MG63 (cell line): ENCODE measurements at regions not wholly inside any gene's neighbourhood (a gene's known extent, or its start where the extent isn't known, plus 50 kb on each side); places are given as distances from the start of the nearest gene placed in this dataset.

ENCODE experiments used
- DNase-seq: peaks from one replicate; pipeline ENCODE4 v3.0.0-alpha.2; 2020
- H3K27me3 ChIP-seq: fragments of 250-450 bp; sonication (Bioruptor Pico); 2 replicates; pipeline ENCODE4 v1.5.1; 2020; ENCODE audit warnings: mild to moderate bottlenecking, moderate library complexity
- H3K36me3 ChIP-seq: fragments of 250-450 bp; sonication (Bioruptor Pico); 2 replicates; pipeline ENCODE4 v1.5.1; 2020; ENCODE audit warnings: mild to moderate bottlenecking, moderate library complexity
- H3K4me3 ChIP-seq: fragments of 250-450 bp; sonication (Bioruptor Pico); 2 replicates; pipeline ENCODE4 v1.5.1; 2020; ENCODE audit warnings: mild to moderate bottlenecking, moderate library complexity
- H3K9me3 ChIP-seq: fragments of 250-450 bp; sonication (Bioruptor Pico); 2 replicates; pipeline ENCODE4 v1.5.1; 2020; ENCODE audit warnings: mild to moderate bottlenecking, moderate library complexity

- Histone ChIP-seq H3K4me3 (no peak overlapping the region), H3K27me3 (no peaks in the 10 kb centered on the region), H3K36me3 (no peaks in the 10 kb centered on the region; the same call in 1 of the 2 replicates), H3K9me3 (no peaks in the 10 kb centered on the region)
- DNase-seq, result no peak
Observed at GRCh38 chr3:146325170-146325569, 74.3 kb upstream of the PLSCR4 start.

DNA sequence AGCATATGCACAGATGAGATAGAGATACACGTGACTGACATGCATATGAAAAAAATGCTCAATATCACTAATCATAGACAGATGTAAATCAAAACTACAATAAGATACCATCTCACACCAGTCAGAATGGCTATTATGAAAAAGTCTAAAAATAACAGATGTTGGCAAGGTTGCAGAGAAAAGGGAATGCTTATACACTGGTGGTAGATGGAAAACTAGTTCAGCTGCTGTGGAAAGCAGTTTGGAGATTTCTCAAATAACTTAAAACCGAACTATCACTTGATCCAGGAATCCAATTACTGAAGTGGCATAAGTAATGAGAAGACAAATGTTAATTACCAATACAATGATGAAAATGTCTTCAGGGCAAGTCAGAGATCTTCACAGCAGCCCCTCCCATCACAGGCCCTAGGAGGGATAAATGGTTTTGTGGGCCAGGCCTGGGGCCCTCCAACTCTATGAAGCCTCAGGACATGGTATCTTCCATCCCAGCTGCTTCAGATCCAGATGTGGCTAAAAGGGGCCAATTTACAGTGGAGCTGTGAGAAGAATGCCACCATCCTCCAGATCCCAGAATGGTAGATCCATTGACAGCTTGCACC, 71.4 kb upstream of the PLSCR4 start:
- H3K27me3 ChIP-seq, result no peaks in the 10 kb centered on the region
- no peaks in the 10 kb centered on the region for H3K9me3 ChIP-seq
- H3K36me3 ChIP-seq, result no peaks in the 10 kb centered on the region; the same call in 1 of the 2 replicates
- no peak overlapping the region for H3K4me3 ChIP-seq
- DNase-seq, result no peak

GRCh38 chr3:146314871-146315270, 64.0 kb upstream of the PLSCR4 start:
- no peaks in the 10 kb centered on the region for H3K27me3 ChIP-seq
- no peak for DNase-seq
- H3K9me3 ChIP-seq, result peaks cover 10% of the 10 kb centered on the region
- H3K4me3 ChIP-seq, result no peak overlapping the region
- H3K36me3 ChIP-seq, result peaks cover 5% of the 10 kb centered on the region; the same call in 1 of the 2 replicates

- peaks cover 5% of the 10 kb centered on the region; the same call in 1 of the 2 replicates for H3K36me3 ChIP-seq
- DNase-seq, result peak; percentile 83
- H3K27me3 ChIP-seq, result no peaks in the 10 kb centered on the region
- no peak overlapping the region for H3K4me3 ChIP-seq
- H3K9me3 ChIP-seq, result peaks cover 10% of the 10 kb centered on the region
Observed at GRCh38 chr3:146313746-146314111, 62.8 kb upstream of the PLSCR4 start.

DNA sequence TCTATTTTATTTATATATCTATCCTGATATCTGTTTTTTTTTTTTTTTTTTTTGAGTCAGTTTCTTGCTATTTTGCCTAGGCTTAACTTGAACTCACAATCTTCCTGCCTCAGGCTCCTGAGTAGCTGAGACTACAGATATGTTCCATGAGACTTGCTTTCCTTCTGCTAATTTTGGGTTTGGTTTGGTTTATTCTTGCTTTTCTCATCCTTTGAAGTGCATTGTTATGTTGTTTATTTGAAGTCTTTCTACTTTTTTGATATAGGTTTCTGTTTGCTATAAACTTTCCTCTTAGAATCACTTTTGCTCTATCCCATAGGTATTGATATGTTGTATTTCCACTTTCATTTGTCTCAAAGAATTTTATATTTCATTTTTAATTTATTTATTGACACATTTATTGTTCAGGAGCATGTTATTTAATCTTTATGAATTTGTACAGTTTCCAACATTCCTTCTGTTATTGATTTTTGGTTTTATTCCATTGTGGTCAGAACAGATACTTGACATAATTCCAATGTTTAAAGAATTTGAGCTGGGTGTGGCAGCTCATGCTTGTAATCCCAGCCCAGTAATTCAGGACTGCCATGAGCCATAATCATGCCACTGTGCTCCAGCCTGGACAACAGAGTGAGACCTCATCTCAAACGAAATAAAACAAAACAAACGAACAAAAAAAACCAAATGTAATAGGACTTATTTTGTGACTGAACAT, 62.3 kb upstream of the PLSCR4 start:
- H3K4me3 ChIP-seq, result no peak overlapping the region
- DNase-seq, result peak; percentile 72
- H3K9me3 ChIP-seq, result peaks cover 10% of the 10 kb centered on the region
- H3K27me3 ChIP-seq, result no peaks in the 10 kb centered on the region
- H3K36me3 ChIP-seq, result peaks cover 5% of the 10 kb centered on the region; the same call in 1 of the 2 replicates

- no peaks in the 10 kb centered on the region for H3K27me3 ChIP-seq
- H3K9me3 ChIP-seq, result peaks cover 13% of the 10 kb centered on the region
- H3K4me3 ChIP-seq, result no peak overlapping the region
- peak; percentile 32 for DNase-seq
- peaks cover 5% of the 10 kb centered on the region; the same call in 1 of the 2 replicates for H3K36me3 ChIP-seq
Observed at GRCh38 chr3:146308682-146309081, 57.8 kb upstream of the PLSCR4 start.

DNA sequence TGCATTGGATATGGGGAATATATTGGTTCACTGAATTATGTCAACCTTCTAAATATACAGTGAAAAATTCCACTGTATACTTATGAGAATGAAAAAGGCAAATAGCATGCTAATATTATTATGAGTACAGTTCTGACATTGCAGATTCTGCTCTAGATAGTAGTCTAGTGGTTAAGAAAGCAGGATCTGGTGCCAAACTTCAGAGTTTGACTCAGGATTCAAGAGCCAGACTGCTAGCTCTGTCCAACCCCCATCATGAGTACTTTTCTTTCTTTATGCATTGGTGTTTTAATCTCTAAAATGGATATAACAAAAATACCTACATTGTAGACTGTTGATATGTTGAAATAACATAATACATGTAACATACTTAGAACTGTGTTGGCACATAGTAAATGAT, 57.3 kb upstream of the PLSCR4 start:
- peaks cover 5% of the 10 kb centered on the region; the same call in 1 of the 2 replicates for H3K36me3 ChIP-seq
- no peaks in the 10 kb centered on the region for H3K27me3 ChIP-seq
- DNase-seq, result peak; percentile 64
- H3K9me3 ChIP-seq, result peaks cover 13% of the 10 kb centered on the region
- no peak overlapping the region for H3K4me3 ChIP-seq

- Histone ChIP-seq H3K36me3 (peaks cover 5% of the 10 kb centered on the region; the same call in 1 of the 2 replicates), H3K4me3 (no peak overlapping the region), H3K9me3 (peaks cover 13% of the 10 kb centered on the region), H3K27me3 (no peaks in the 10 kb centered on the region)
- DNase-seq, result no peak
Observed at GRCh38 chr3:146307456-146307725, 56.5 kb upstream of the PLSCR4 start.

DNA sequence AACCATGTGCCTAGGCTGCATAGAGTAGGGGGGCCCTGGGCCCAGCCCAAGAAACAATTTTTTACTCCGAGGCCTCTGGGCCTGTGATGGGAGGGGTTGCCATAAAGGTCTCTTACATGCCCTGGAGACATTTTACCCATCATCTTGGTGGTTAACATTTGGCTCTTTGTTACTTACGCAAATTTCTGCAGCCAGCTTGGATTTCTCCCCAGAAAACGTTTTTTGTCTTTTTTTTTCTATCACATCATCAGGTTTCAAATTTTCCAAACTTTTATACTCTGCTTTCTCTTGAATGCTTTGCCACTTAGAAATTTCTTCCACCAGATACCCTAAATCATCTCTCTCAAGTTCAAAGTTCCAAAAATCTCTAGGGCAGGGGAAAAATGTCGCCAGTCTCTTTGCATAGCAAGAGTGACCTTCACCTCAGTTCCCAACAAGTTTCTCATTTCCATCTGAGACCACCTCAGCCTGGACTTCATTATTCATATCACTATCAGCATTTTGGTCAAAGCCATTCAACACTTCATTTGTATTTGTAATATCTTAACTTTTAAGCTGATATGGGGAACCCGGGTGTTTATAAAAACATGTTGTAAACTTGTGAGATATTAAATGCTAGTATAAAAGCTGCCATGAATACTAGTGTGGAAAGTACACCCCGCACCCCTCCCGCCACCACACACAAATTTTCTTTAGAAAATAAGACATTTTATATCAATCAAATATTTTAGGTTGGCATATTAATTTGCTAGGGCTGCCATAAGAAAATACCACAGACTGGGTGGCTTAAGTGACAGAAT, 56.0 kb upstream of the PLSCR4 start:
- Histone ChIP-seq H3K4me3 (no peak overlapping the region), H3K36me3 (peaks cover 5% of the 10 kb centered on the region; the same call in 1 of the 2 replicates), H3K9me3 (peaks cover 13% of the 10 kb centered on the region), H3K27me3 (no peaks in the 10 kb centered on the region)
- DNase-seq, result no peak

DNA sequence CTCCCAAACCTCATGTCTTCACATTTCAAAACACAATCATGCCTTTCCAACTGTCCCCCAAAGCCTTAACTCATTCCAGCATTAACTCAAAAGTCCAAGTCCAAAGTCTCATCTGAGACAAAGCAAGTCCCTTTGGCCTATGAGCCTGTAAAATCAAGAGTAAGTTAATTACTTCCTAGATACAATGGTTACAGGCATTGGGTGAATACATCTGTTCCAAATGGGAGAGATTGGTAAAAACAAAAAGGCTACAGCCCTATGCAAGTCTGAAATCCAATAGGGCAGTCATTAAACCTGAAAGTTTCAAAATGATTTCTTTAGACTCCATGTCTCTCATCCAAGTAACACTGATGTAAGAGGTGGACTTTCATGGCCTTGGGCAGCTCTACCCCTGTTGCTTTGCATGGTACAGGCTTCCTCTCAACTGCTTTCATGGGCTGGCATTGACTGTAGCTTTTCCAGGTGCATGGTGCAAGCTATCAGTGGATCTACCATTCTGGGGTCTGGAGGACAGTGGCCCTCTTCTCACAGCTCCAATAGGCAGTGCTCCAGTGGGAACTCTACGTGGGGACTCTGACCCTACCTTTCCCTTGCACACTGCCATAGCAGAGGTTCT, 55.0 kb upstream of the PLSCR4 start:
- DNase-seq, result no peak
- Histone ChIP-seq H3K27me3 (no peaks in the 10 kb centered on the region), H3K4me3 (no peak overlapping the region), H3K36me3 (peaks cover 5% of the 10 kb centered on the region; the same call in 1 of the 2 replicates), H3K9me3 (peaks cover 7% of the 10 kb centered on the region)

DNA sequence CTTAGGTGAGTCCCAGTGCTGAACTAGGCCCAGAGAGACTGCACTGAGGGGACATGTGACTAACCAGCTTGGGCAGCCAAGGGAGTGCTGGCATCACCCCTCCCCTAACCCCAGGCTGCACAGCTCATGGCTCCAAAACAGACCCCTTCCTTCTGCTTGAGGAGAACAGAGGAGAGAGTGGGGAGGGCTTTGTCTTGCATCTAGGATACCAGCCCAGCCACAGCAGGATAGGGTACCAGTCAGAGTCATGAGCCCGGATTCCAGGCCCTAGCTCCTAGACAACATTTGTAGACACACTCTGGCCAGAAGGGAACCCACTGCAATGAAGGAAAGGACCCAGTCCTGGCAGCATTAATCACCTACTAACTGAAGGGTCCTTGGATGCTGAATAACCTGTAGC, 49.9 kb upstream of the PLSCR4 start:
- no peak for DNase-seq

More for the DNA sequence above, 49.9 kb upstream of the PLSCR4 start:
- H3K36me3 ChIP-seq, result no peaks in the 10 kb centered on the region
- H3K27me3 ChIP-seq, result no peaks in the 10 kb centered on the region
- 0 out of 2 replicates have a peak, but pooled peaks cover 3% of the 10 kb centered on the region for H3K9me3 ChIP-seq
- no peak overlapping the region for H3K4me3 ChIP-seq
